ENCODE measurements at regions not wholly inside any gene's neighbourhood (a gene's known extent, or its start where the extent isn't known, plus 50 kb on each side); places are given as distances from the start of the nearest gene placed in this dataset.

DNA sequence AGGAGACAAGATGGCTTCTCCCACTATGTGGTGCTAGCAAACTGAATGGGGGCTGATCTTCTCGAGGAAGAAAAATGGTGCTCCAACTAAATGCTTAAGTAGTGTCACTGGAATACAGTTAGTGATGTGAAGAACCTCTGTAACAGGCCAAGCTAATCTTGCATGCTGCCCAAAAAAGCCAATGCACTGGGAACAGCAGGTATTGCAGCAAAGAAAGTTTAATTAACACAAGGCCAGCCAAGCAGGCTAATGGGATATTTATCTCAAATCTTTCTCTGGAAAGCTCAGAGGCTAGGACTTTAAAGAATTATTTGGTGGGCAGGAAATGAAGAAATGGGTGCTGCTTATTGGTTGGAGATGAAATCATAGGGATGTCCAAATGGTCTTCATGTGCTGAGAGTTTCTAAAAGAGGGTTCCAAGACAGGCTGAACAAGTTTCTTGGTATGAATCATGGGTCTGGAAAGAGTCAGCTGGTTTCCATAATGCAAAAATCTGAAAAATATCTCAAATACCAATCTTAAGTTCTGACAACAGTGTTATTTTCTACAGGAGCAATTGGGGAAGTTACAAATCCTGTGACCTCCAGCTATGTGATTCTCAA lies 1550.5 kb downstream of the SLITRK5 start:
- no peaks in the 10 kb centered on the region for H3K4me1 Mint-ChIP-seq
- H3K36me3 Mint-ChIP-seq, result no peaks in the 10 kb centered on the region
- no peak for DNase-seq
- H3K9me3 Mint-ChIP-seq, result peaks cover 10% of the 10 kb centered on the region
- H3K27ac Mint-ChIP-seq, result no peak overlapping the region
- H3K4me3 Mint-ChIP-seq, result no peak overlapping the region
- no peaks in the 10 kb centered on the region for H3K27me3 Mint-ChIP-seq

DNA sequence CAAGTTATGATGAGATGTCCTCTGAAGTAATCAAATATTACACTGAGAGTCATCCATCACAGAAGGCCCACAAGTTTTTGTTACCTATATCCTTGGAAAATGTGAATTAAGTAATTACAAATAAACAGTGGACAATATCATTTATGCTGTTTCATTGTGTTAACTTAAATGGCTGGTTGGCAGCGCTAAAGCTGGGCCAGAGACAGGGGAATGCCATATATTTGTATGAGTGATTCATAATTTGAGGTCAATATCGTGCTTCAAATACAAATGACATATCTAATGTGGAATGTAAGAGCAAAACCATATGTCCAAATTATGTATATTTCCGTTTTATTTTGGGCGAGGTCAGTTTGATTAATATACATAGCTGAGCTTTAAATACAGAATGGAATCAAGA lies 1556.2 kb downstream of the SLITRK5 start:
- Mint-ChIP-seq H3K4me3 (no peak overlapping the region), H3K9me3 (peaks cover 11% of the 10 kb centered on the region), H3K27ac (no peak overlapping the region), H3K4me1 (no peaks in the 10 kb centered on the region), H3K36me3 (no peaks in the 10 kb centered on the region), H3K27me3 (no peaks in the 10 kb centered on the region)
- DNase-seq, result no peak

DNA sequence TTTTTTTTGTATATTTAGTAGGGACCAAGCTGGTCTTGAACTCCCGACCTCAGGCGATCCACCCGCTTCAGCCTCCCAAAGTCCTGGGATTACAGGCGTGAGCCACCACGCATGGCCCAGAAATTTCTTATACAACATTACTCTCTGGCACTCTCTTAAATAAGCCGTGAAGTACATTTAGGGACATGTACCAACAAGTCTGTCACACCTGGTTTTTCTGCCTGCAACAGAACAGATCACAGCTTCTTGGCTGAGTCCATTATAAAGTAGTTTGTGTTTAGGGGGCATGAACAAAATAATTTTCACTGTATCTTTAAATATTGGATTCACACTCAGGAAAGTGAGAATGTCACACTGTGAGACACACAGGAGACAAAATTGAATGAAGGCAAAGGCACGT lies 1567.3 kb downstream of the SLITRK5 start:
- no peak for DNase-seq
- Mint-ChIP-seq H3K4me3 (no peak overlapping the region), H3K36me3 (no peaks in the 10 kb centered on the region), H3K27me3 (no peaks in the 10 kb centered on the region), H3K4me1 (no peaks in the 10 kb centered on the region), H3K9me3 (peaks cover 3% of the 10 kb centered on the region), H3K27ac (no peak overlapping the region)

DNA sequence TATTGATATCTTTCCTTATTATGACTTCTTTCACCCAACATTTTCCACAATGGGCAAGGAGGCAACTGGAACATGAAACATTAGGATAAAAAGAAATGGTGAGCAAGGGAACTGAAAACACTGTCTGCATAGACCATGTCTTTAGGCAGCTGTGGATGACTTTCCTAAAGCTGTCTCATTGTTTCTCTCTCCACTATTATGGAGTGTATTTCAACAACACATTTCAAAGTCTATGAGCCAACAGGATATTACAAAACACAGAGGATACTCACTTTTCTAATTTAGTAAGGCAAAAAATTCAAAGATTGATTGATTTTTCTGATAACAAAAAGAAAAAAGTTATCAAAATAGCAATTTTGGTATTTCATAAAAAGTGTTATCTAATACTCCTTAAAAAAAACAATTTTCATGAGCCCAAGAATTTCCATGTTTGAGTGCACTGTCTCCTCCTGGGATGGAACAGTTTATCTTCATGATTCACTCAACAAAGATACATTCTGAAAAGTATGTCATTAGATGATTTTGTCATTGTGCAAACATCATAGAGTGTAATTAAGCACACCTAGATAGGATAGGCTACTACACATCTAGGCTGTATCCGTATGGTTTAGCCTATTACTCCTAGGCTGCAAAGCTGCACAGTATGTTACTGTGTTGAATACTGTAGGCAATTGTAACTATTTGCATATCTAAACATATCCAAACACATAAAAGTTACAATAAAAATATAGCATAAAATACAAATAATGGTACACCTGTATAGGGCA lies 1568.4 kb downstream of the SLITRK5 start:
- no peak for DNase-seq
- Mint-ChIP-seq H3K27me3 (no peaks in the 10 kb centered on the region), H3K27ac (no peak overlapping the region), H3K36me3 (no peaks in the 10 kb centered on the region), H3K4me1 (no peaks in the 10 kb centered on the region), H3K4me3 (no peak overlapping the region), H3K9me3 (peaks cover 3% of the 10 kb centered on the region)

DNA sequence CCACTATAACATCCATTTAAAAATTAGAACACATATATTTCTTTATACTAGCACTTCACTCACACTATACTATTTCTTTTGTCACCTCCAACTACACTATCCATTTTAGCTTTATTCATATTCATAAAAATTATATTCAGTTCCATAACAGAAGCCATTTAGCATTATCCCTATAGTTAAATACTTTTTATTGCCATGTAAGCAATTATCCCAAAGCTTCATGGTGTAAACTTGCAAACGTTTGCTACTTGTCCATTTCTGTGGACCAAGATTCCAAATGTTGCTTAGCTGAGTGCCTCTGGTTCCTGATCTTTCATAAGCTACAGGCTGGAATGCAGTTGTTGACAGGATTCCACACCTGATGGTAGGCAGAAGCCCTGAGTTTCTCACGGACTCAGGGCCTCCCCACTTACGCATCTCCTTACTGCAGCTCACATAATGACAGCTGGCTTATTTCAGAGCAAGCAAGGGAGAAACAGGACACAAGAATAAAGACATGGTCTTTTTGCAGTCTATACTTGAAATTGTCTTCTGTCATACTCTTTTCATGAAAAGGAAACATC lies 1584.8 kb downstream of the SLITRK5 start:
- Mint-ChIP-seq H3K36me3 (no peaks in the 10 kb centered on the region), H3K27me3 (no peaks in the 10 kb centered on the region), H3K27ac (no peak overlapping the region), H3K4me1 (no peaks in the 10 kb centered on the region), H3K9me3 (peaks cover 13% of the 10 kb centered on the region), H3K4me3 (no peak overlapping the region)
- no peak for DNase-seq

DNA sequence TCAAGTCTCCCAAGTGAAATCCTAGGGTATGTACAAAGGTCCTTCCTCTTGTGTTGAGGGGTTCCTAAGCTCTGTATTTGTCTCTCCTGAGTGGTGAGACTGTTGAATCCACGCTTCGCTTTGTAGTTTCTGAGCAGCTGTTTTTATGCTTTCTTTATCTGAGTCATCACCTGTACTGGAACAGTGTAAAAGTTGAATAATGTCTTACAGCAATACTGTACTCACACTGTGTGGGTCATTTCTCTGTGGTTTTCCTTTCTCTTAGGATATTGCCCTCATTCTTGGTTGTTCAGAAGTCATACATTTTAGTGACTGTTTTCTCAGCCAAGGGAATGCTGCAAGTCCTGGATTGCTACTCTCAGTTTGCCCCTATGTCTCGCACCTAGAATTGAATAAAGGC lies 1596.6 kb downstream of the SLITRK5 start:
- no peak overlapping the region for H3K27ac Mint-ChIP-seq
- H3K4me1 Mint-ChIP-seq, result no peaks in the 10 kb centered on the region
- H3K4me3 Mint-ChIP-seq, result no peak overlapping the region
- no peaks in the 10 kb centered on the region for H3K27me3 Mint-ChIP-seq
- DNase-seq, result no peak
- peaks cover 6% of the 10 kb centered on the region for H3K9me3 Mint-ChIP-seq
- H3K36me3 Mint-ChIP-seq, result no peaks in the 10 kb centered on the region

DNA sequence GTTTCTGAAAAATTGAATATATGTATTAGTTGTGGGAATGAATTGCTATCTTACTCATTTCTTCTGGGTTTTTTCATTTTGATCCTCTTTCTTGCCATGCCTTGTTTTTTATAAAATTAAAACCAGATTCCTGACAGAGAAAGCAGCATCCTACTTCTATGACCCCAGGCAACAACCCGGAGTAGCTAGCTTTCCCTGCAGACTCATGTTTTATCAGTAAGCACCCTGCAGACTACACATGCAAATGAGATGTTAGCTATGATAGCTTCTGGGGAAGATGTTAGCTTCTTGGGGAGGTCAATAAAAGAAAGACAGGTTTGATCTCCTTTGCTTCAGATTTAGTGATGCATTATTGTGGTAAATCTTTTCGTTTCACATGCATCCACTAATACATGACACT lies 1598.6 kb downstream of the SLITRK5 start:
- no peaks in the 10 kb centered on the region for H3K36me3 Mint-ChIP-seq
- no peaks in the 10 kb centered on the region for H3K4me1 Mint-ChIP-seq
- H3K9me3 Mint-ChIP-seq, result peaks cover 4% of the 10 kb centered on the region
- H3K27me3 Mint-ChIP-seq, result no peaks in the 10 kb centered on the region
- H3K4me3 Mint-ChIP-seq, result no peak overlapping the region
- DNase-seq, result no peak
- no peak overlapping the region for H3K27ac Mint-ChIP-seq

DNA sequence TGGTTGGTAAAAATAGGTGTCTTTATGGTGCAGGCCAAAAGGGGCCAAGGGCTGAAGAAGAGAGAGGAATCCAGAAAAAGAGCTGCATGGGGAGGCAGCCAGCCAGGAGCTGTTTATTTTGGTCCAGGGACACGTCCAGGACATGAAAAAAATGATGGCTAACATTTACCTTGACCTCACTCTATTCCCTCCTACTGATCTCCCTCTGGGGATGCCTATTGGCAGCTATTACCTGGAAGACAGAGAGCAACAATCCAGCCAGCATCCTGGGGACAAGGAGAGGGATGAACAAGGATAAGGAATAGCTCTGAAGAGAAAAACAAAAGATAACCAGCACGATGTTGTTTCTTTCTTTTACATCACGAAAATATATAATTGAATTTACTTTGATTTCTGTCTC lies 1599.6 kb downstream of the SLITRK5 start:
- Mint-ChIP-seq H3K9me3 (peaks cover 4% of the 10 kb centered on the region), H3K4me1 (no peaks in the 10 kb centered on the region), H3K27me3 (no peaks in the 10 kb centered on the region), H3K36me3 (no peaks in the 10 kb centered on the region), H3K27ac (no peak overlapping the region), H3K4me3 (no peak overlapping the region)
- DNase-seq, result no peak

DNA sequence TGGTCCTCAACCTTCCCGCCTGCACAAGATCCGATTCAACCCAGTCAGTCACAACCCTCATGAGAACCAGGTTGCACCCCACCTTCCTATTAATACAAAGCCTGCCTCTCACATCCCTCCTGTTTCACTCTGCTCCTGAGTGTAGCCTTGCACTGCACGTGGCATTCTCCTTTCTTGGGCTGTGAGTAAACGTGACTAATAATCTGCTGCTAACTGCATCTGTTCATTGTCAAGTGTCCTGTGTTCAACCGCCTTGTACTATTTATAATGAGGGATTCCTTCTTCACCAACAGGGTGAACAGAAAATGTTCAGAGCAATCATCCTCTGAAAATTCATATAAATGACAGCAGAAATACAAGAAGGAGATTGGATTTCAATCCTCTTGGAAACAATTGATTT lies 1608.2 kb downstream of the SLITRK5 start:
- Mint-ChIP-seq H3K27ac (no peak overlapping the region), H3K4me3 (no peak overlapping the region), H3K27me3 (no peaks in the 10 kb centered on the region), H3K9me3 (peaks cover 7% of the 10 kb centered on the region), H3K36me3 (no peaks in the 10 kb centered on the region), H3K4me1 (no peaks in the 10 kb centered on the region)
- no peak for DNase-seq

DNA sequence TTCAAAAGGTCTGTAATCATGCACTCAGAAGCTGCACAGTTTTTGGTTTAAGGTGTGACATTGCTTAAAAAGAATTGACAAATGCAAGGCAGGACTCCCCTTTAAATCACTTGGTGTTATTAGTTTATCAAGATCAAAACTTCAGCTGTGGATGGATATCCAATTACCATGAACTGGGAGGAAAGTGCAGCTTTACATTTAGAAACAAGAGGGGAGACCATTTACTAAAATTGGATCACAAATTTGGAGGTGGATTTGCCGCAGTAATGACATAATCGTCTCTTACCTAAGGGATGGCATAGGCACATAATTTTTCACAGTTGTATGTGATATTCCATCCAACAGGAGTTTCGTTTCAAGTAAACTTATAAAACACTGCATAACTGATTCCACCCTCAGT lies 1610.2 kb downstream of the SLITRK5 start:
- no peaks in the 10 kb centered on the region for H3K4me1 Mint-ChIP-seq
- H3K4me3 Mint-ChIP-seq, result no peak overlapping the region
- no peak overlapping the region for H3K27ac Mint-ChIP-seq
- H3K36me3 Mint-ChIP-seq, result no peaks in the 10 kb centered on the region
- H3K27me3 Mint-ChIP-seq, result no peaks in the 10 kb centered on the region
- H3K9me3 Mint-ChIP-seq, result peaks cover 7% of the 10 kb centered on the region
- no peak for DNase-seq

DNA sequence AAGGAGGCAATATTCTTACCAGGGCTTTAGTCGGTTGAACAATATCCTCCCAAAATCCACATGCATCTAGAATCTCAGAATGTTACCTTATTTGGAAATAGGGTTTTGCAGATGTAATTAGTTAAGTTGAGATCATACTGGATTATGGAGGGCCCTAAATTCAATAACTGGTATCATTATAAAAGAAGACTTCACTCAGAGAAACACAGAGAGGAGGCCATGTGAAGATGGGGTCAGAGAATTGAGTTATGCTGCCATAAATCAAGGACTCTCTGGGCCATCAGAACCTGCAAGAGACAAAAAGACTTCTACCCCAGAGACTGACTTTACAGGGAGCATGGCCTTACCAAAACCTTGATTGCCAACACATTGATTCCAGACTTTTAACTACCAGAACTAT lies 1611.1 kb downstream of the SLITRK5 start:
- no peak overlapping the region for H3K27ac Mint-ChIP-seq
- no peaks in the 10 kb centered on the region for H3K27me3 Mint-ChIP-seq

DNA sequence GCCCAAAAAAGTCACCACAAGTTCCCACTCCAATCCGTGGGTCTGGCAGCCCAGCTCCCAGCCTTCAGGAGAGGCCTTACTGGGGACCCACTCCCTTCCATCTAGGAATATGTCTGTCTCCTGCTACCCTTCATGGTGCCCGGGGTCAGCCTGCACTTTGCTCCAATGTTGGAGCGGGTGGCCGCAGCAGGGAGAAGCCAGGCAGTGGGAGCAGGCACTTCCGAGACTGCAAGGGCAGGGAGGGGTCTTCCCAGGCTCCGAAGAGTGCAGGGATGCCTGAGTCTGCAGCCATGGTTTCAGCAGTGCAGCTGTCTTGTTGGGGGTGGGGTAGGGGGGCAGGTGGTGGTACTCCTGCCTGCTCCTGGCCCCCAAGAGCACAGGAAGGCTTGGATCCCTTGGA lies 1616.2 kb downstream of the SLITRK5 start:
- no peak for DNase-seq
- Mint-ChIP-seq H3K27ac (no peak overlapping the region), H3K9me3 (peaks cover 19% of the 10 kb centered on the region), H3K4me1 (no peaks in the 10 kb centered on the region), H3K36me3 (no peaks in the 10 kb centered on the region), H3K4me3 (no peak overlapping the region), H3K27me3 (no peaks in the 10 kb centered on the region)

More for the DNA sequence above, 1611.1 kb downstream of the SLITRK5 start:
- Mint-ChIP-seq H3K4me1 (no peaks in the 10 kb centered on the region), H3K36me3 (no peaks in the 10 kb centered on the region), H3K4me3 (no peak overlapping the region), H3K9me3 (peaks cover 9% of the 10 kb centered on the region)
- no peak for DNase-seq

DNA sequence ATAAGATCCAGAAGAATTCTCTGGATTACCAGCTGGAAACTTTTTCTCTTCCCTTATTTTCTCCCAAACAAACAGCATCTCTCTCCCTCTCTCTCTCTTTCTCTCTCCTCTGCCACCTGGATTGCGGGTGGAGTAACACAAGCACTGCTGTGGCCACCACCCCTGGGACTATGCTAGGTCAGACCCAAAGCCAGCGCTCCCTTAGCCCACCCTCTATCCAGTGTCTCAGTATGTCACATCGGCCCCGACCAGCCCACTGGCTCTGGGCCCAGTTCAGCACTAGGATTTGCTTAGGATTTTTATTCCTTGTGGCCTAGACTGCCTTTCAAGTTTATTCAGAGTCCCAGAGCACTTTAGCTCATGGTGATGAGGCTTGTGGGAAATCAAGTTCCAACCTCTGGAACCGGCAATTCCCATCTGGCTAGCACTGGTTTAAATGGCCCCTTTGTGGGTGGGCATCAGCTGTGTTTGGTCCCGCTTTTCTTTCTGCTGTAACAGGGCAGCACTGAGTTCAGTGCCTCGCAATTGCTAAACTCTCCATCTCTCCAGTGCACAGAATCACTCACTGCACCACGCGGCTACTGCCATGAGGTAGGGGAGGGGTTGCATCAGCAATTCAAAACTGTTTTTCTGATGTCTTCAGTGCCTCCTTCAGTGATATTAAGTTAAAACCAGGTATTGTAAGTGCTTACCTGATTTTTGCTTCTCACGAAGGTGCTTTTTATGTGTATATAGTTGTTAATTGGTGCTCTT lies 1623.1 kb downstream of the SLITRK5 start:
- Mint-ChIP-seq H3K4me3 (no peak overlapping the region), H3K9me3 (peaks cover 9% of the 10 kb centered on the region), H3K36me3 (no peaks in the 10 kb centered on the region), H3K27ac (no peak overlapping the region), H3K4me1 (no peaks in the 10 kb centered on the region), H3K27me3 (no peaks in the 10 kb centered on the region)
- no peak for DNase-seq

DNA sequence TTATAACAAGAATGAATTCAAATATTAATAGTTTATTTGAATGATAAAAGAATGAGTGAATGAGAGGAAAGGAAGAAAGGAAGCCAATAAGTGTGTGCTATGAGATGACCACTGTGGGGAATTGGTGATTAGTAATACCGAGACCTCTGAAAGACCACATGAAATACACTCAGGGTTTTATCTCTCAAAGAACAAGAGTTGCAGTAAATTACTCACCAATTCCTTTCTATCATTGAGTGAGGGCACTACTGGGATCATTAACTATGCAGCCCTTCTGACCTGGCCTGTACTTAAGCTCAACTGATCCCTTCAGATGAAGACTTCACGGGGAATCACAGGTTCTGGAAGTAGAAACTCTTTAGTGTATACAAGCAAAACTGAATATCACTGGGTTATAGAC lies 1636.1 kb downstream of the SLITRK5 start:
- Mint-ChIP-seq H3K27me3 (no peaks in the 10 kb centered on the region), H3K9me3 (peaks cover 6% of the 10 kb centered on the region)

DNA sequence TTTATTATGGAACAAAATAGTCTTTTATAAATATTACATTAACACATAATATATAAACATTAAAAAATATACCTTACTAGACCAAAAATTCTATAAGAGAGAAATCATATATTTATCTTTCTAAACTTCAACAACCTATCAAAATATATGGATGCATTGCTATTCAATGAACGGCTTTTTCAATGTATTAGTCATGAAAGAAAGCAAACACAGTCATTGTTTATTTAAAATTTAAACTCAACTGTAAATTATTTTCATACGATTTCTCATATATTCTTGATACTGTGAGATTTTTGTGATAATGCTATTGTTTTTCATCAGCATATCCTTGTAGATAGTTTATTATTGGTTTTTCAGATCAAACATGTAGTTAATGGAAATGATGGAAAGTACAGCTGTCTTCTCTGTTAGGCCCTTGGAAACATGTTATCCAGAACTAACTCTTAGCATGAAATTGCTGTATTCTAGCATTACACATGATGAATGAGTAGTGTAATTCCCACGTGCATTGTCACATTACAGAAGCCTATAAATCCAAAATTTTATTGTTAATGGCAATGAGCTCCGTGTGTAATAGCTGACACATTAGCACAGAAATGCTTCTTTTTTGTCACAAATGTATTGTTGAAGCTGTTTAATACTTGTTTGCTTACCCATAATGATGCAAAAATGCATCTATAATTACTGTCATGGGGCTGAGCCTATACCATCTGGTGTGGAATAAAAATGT lies 1639.9 kb downstream of the SLITRK5 start:
- DNase-seq, result no peak
- H3K36me3 Mint-ChIP-seq, result no peaks in the 10 kb centered on the region
- H3K4me3 Mint-ChIP-seq, result no peak overlapping the region
- no peak overlapping the region for H3K27ac Mint-ChIP-seq
- no peaks in the 10 kb centered on the region for H3K4me1 Mint-ChIP-seq
- H3K27me3 Mint-ChIP-seq, result no peaks in the 10 kb centered on the region
- H3K9me3 Mint-ChIP-seq, result peaks cover 4% of the 10 kb centered on the region

More for the DNA sequence above, 1636.1 kb downstream of the SLITRK5 start:
- DNase-seq, result no peak
- H3K27ac Mint-ChIP-seq, result no peak overlapping the region
- no peak overlapping the region for H3K4me3 Mint-ChIP-seq
- no peaks in the 10 kb centered on the region for H3K36me3 Mint-ChIP-seq
- H3K4me1 Mint-ChIP-seq, result no peaks in the 10 kb centered on the region

Data from activated naive CD8-positive, alpha-beta T cell treated with anti-CD3 and anti-CD28 coated beads for 36 hours (primary cell).